ENCODE measurements at regions not wholly inside any gene's neighbourhood (a gene's known extent, or its start where the extent isn't known, plus 50 kb on each side); places are given as distances from the start of the nearest gene placed in this dataset.

- Histone ChIP-seq H3F3A (ENCODE audit: insufficient read depth, low read depth) (peaks cover 4% of the 10 kb centered on the region; the same call in 1 of the 2 replicates), H3K9me3 (ENCODE audit: insufficient read depth, low read depth) (peaks cover 3% of the 10 kb centered on the region; the same call in 1 of the 2 replicates), H3K4me1 (replicated peaks; ENCODE audit: insufficient read depth) (no peaks in the 10 kb centered on the region), H3K27me3 (ENCODE audit: insufficient read depth, low read depth) (no peaks in the 10 kb centered on the region), H3K9me2 (ENCODE audit: insufficient read depth) (no peaks in the 10 kb centered on the region), H3K79me2 (ENCODE audit: low read depth) (no peaks in the 10 kb centered on the region), H3K27ac (no peak overlapping the region), H2AFZ (no peak overlapping the region), H4K20me1 (ENCODE audit: insufficient read depth) (no peaks in the 10 kb centered on the region), H3K36me3 (ENCODE audit: low read depth) (no peaks in the 10 kb centered on the region), H3K4me3 (no peak overlapping the region), H3K4me2 (no peak overlapping the region)
- no peak for TF ChIP-seq CTCF (conservative IDR thresholded peaks at IDR 0.05)
- no peak for TF ChIP-seq EZH2 (IDR thresholded peaks at IDR 0.05; ENCODE audit: low read depth)
- intact Hi-C loops (cut with micrococcal nuclease; ENCODE audit: unreplicated experiment): no loop called here
- no peak for DNase-seq
- CTCF ChIA-PET: no interaction called here
- POLR2A ChIA-PET (ENCODE audit: unreplicated experiment): no interaction called here
- BruUV-seq (replicated peaks): no TSS peak
Observed at GRCh38 chr12:93302331-93303229, 75.1 kb upstream of the NUDT4 start.

GRCh38 chr12:93306636-93307035 is 71.1 kb upstream of the NUDT4 start:
- intact Hi-C loops (cut with micrococcal nuclease; ENCODE audit: unreplicated experiment): no loop called here
- Histone ChIP-seq H3K27me3 (ENCODE audit: insufficient read depth, low read depth) (no peaks in the 10 kb centered on the region), H3F3A (ENCODE audit: insufficient read depth, low read depth) (peaks cover 4% of the 10 kb centered on the region; the same call in 1 of the 2 replicates), H3K4me3 (no peak overlapping the region), H3K4me2 (no peak overlapping the region), H3K36me3 (ENCODE audit: low read depth) (no peaks in the 10 kb centered on the region), H3K4me1 (replicated peaks; ENCODE audit: insufficient read depth) (peaks cover 3% of the 10 kb centered on the region), H2AFZ (no peak overlapping the region), H3K79me2 (ENCODE audit: low read depth) (no peaks in the 10 kb centered on the region), H3K9me2 (ENCODE audit: insufficient read depth) (no peaks in the 10 kb centered on the region), H4K20me1 (ENCODE audit: insufficient read depth) (no peaks in the 10 kb centered on the region), H3K27ac (no peak overlapping the region), H3K9me3 (ENCODE audit: insufficient read depth, low read depth) (peaks cover 3% of the 10 kb centered on the region; the same call in 1 of the 2 replicates)
- no peak for DNase-seq
- ChIA-PET CTCF (no interaction called here), POLR2A (ENCODE audit: unreplicated experiment) (no interaction called here)
- TF ChIP-seq EZH2 (IDR thresholded peaks at IDR 0.05; ENCODE audit: low read depth) (no peak), CTCF (conservative IDR thresholded peaks at IDR 0.05) (no peak)
- no TSS peak for BruUV-seq (replicated peaks)

GRCh38 chr12:93308281-93308680 is 69.4 kb upstream of the NUDT4 start:
- POLR2A ChIA-PET (ENCODE audit: unreplicated experiment): no interaction called here
- no peak overlapping the region for H3K4me2 ChIP-seq
- no peak overlapping the region for H3K4me3 ChIP-seq
- H3K9me3 ChIP-seq (ENCODE audit: insufficient read depth, low read depth): peaks cover 3% of the 10 kb centered on the region; the same call in 1 of the 2 replicates
- intact Hi-C loops (cut with micrococcal nuclease; ENCODE audit: unreplicated experiment): no loop called here
- H3K9me2 ChIP-seq (ENCODE audit: insufficient read depth): no peaks in the 10 kb centered on the region
- CTCF ChIA-PET: interaction anchor here (0.5 kb wide), 1 partner anchor 91 kb away, joined by 4 read pairs; no protein-coding TSS in a partner anchor
- H4K20me1 ChIP-seq (ENCODE audit: insufficient read depth): no peaks in the 10 kb centered on the region
- H3K4me1 ChIP-seq (replicated peaks; ENCODE audit: insufficient read depth): peaks cover 19% of the 10 kb centered on the region
- no peaks in the 10 kb centered on the region for H3K79me2 ChIP-seq (ENCODE audit: low read depth)
- no peaks in the 10 kb centered on the region for H3F3A ChIP-seq (ENCODE audit: insufficient read depth, low read depth)
- BruUV-seq (replicated peaks): no TSS peak
- H3K36me3 ChIP-seq (ENCODE audit: low read depth): no peaks in the 10 kb centered on the region
- no peak overlapping the region for H2AFZ ChIP-seq
- no peak overlapping the region for H3K27ac ChIP-seq
- no peak for DNase-seq
- no peaks in the 10 kb centered on the region for H3K27me3 ChIP-seq (ENCODE audit: insufficient read depth, low read depth)
- no peak for TF ChIP-seq CTCF (conservative IDR thresholded peaks at IDR 0.05)
- no peak for TF ChIP-seq EZH2 (IDR thresholded peaks at IDR 0.05; ENCODE audit: low read depth)
